Stimulated activated naive CD4-positive, alpha-beta T cell (primary cell): ENCODE measurements at regions not wholly inside any gene's neighbourhood (a gene's known extent, or its start where the extent isn't known, plus 50 kb on each side); places are given as distances from the start of the nearest gene placed in this dataset.

Source experiments
- DNase-seq, 6 experiments: peaks; one replicate each; lab custom pipeline; 2025; lab: John Stamatoyannopoulos, UW

GRCh38 chr5:6806668-6807067 is 93.4 kb downstream of the TENT4A start:
- DNase-seq, result no peak

GRCh38 chr5:6808462-6808861 is 95.2 kb downstream of the TENT4A start:
- no peak for DNase-seq

- DNase-seq, result no peak
These were observed 97.6 kb downstream of the TENT4A start for GRCh38 chr5:6810641-6811405.

GRCh38 chr5:6812091-6812490 is 98.9 kb downstream of the TENT4A start:
- DNase-seq, result no peak

- DNase-seq, result no peak
These were observed 99.8 kb downstream of the TENT4A start for GRCh38 chr5:6812800-6813731.

GRCh38 chr5:6814816-6815215 is 101.6 kb downstream of the TENT4A start:
- DNase-seq, result no peak

GRCh38 chr5:6818594-6819511 is 105.6 kb downstream of the TENT4A start:
- DNase-seq, result no peak

- no peak for DNase-seq
These were observed 106.3 kb downstream of the TENT4A start for GRCh38 chr5:6819521-6819920.

GRCh38 chr5:6820851-6821479 is 107.7 kb downstream of the TENT4A start:
- DNase-seq, result peak in 3 of 6 experiments; percentile 4 to 19 (median 10)

GRCh38 chr5:6822068-6822467 is 108.8 kb downstream of the TENT4A start:
- no peak for DNase-seq

GRCh38 chr5:6822556-6823343 is 109.5 kb downstream of the TENT4A start:
- DNase-seq, result no peak

- DNase-seq, result no peak
These were observed 110.8 kb downstream of the TENT4A start for GRCh38 chr5:6823996-6824395.

GRCh38 chr5:6825678-6826244 is 112.5 kb downstream of the TENT4A start:
- no peak for DNase-seq

- DNase-seq, result no peak
These were observed 113.5 kb downstream of the TENT4A start for GRCh38 chr5:6826756-6827155.

- peak in 3 of 6 experiments; percentile 9 to 19 (median 9) for DNase-seq
These were observed 114.4 kb downstream of the TENT4A start for GRCh38 chr5:6827526-6828219.

- no peak for DNase-seq
These were observed 116.0 kb downstream of the TENT4A start for GRCh38 chr5:6829150-6829784.

GRCh38 chr5:6830643-6831239 is 117.5 kb downstream of the TENT4A start:
- no peak for DNase-seq
